Breast epithelium (tissue), 4 donors: ENCODE measurements at regions not wholly inside any gene's neighbourhood (a gene's known extent, or its start where the extent isn't known, plus 50 kb on each side); places are given as distances from the start of the nearest gene placed in this dataset.
"Not testable (repeated sequence)": the region's sequence is repeated elsewhere in the genome, so short reads cannot be mapped to it uniquely, and the experiment has no call there.

Source experiments
- DNase-seq, 2 donors: peaks; one replicate each; pipeline ENCODE4 v3.0.0-alpha.2; 2019; ENCODE audit warnings: low spot score in 2 of 2
- H3K27ac ChIP-seq, 2 donors: fragments of 200-600 bp; sonication (generic) in 1 of 2; one replicate each; pipeline ENCODE4 v1.5.1; 2016 to 2019; ENCODE audit warnings: mild to moderate bottlenecking in 1 of 2
- H3K27me3 ChIP-seq, 2 donors: fragments of 200-600 bp; sonication (generic) in 1 of 2; one replicate each; pipeline versions ENCODE4 v1.5.1 to v1.6.0; 2017 to 2019; ENCODE audit warnings: control low read depth in 1 of 2, mild to moderate bottlenecking in 1 of 2
- H3K36me3 ChIP-seq: fragments of 200-600 bp; one replicate; pipeline ENCODE4 v1.5.1; 2019
- H3K4me1 ChIP-seq, 2 donors: fragments of 200-600 bp; sonication (generic); one replicate each; pipeline ENCODE4 v1.5.1; 2016 to 2019; ENCODE audit warnings: control low read depth in 1 of 2
- H3K4me3 ChIP-seq, 3 donors: fragments of 200-600 bp; sonication (generic); 1 replicate in 2 of 3; 2 replicates in 1 of 3; pipeline ENCODE4 v1.5.1; 2016 to 2019; ENCODE audit warnings: mild to moderate bottlenecking in 3 of 3, moderate library complexity in 2 of 3
- H3K9me3 ChIP-seq, 2 donors: fragments of 200-600 bp; sonication (generic) in 1 of 2; one replicate each; pipeline ENCODE4 v1.5.1; 2016 to 2019; ENCODE audit warnings: control low read depth in 1 of 2
- CTCF ChIP-seq, 3 donors: fragments of 450-650 bp; IDR thresholded peaks; one replicate each; pipeline ENCODE4 v1.5.1; 2016 to 2017; ENCODE audit warnings: antibody characterized with exemption in 3 of 3, mild to moderate bottlenecking in 3 of 3, moderate library complexity in 3 of 3
- POLR2A ChIP-seq: fragments of 450-650 bp; IDR thresholded peaks from one replicate; pipeline ENCODE4 v1.6.1; 2016; ENCODE audit warnings: antibody characterized with exemption, mild to moderate bottlenecking, moderate library complexity
- POLR2AphosphoS5 ChIP-seq, 3 donors: sonication (generic); formaldehyde crosslinking; IDR thresholded peaks; one replicate each; pipeline ENCODE4 v1.6.1; 2017; ENCODE audit warnings: antibody characterized with exemption in 3 of 3
- intact Hi-C: fragments of 100-400 bp; cut with DNase I; formaldehyde crosslinking; loops from one replicate; pipeline ENCODE4 v1.15.1; 2023; ENCODE audit warnings: low total_unique reads

GRCh38 chr9:11702548-11702947 is 990.6 kb upstream of the TYRP1 start:
- no peak for DNase-seq
- H3K4me3 ChIP-seq = no peak overlapping the region
- no peak overlapping the region for H3K27ac ChIP-seq
- intact Hi-C loops = no loop called here
- H3K27me3 ChIP-seq = no peaks in the 10 kb centered on the region
- H3K4me1 ChIP-seq = no peaks in the 10 kb centered on the region
- TF ChIP-seq CTCF (IDR thresholded peaks at IDR 0.05) (no peak), POLR2AphosphoS5 (IDR thresholded peaks at IDR 0.05) (no peak), POLR2A (no peak)
- no peaks in the 10 kb centered on the region for H3K36me3 ChIP-seq
- no peaks in the 10 kb centered on the region for H3K9me3 ChIP-seq

GRCh38 chr9:11704198-11704597 is 989.0 kb upstream of the TYRP1 start:
- H3K36me3 ChIP-seq, H3K4me3 ChIP-seq, DNase-seq, H3K4me1 ChIP-seq, H3K27ac ChIP-seq, H3K27me3 ChIP-seq, intact Hi-C loops, H3K9me3 ChIP-seq: not testable (repeated sequence)

GRCh38 chr9:11708899-11709298 is 984.3 kb upstream of the TYRP1 start:
- H3K4me1 ChIP-seq = no peaks in the 10 kb centered on the region
- DNase-seq = no peak
- no peaks in the 10 kb centered on the region for H3K36me3 ChIP-seq
- TF ChIP-seq POLR2A (no peak), CTCF (IDR thresholded peaks at IDR 0.05) (no peak), POLR2AphosphoS5 (IDR thresholded peaks at IDR 0.05) (no peak)
- intact Hi-C loops = no loop called here
- no peaks in the 10 kb centered on the region for H3K9me3 ChIP-seq
- H3K27ac ChIP-seq = no peak overlapping the region
- no peaks in the 10 kb centered on the region for H3K27me3 ChIP-seq
- no peak overlapping the region for H3K4me3 ChIP-seq

- DNase-seq = no peak
- H3K4me1 ChIP-seq = no peaks in the 10 kb centered on the region
- TF ChIP-seq POLR2AphosphoS5 (IDR thresholded peaks at IDR 0.05) (no peak), POLR2A (no peak), CTCF (IDR thresholded peaks at IDR 0.05) (no peak)
Observed at GRCh38 chr9:11709567-11709966, 983.6 kb upstream of the TYRP1 start.

GRCh38 chr9:11713077-11713476 is 980.1 kb upstream of the TYRP1 start:
- Histone ChIP-seq H3K27me3 (no peaks in the 10 kb centered on the region), H3K27ac (no peak overlapping the region), H3K9me3 (no peaks in the 10 kb centered on the region), H3K4me1 (no peaks in the 10 kb centered on the region), H3K36me3 (no peaks in the 10 kb centered on the region), H3K4me3 (no peak overlapping the region)
- TF ChIP-seq POLR2A (no peak), POLR2AphosphoS5 (IDR thresholded peaks at IDR 0.05) (no peak), CTCF (IDR thresholded peaks at IDR 0.05) (no peak)
- intact Hi-C loops = no loop called here
- DNase-seq = no peak

More at GRCh38 chr9:11709567-11709966, 983.6 kb upstream of the TYRP1 start:
- H3K27ac ChIP-seq = no peak overlapping the region
- H3K4me3 ChIP-seq = no peak overlapping the region
- H3K27me3 ChIP-seq = no peaks in the 10 kb centered on the region
- intact Hi-C loops = no loop called here
- no peaks in the 10 kb centered on the region for H3K9me3 ChIP-seq
- no peaks in the 10 kb centered on the region for H3K36me3 ChIP-seq

GRCh38 chr9:11722957-11723356 is 970.2 kb upstream of the TYRP1 start:
- intact Hi-C loops = no loop called here
- Histone ChIP-seq H3K9me3 (no peaks in the 10 kb centered on the region), H3K4me3 (no peak overlapping the region), H3K27ac (no peak overlapping the region), H3K36me3 (no peaks in the 10 kb centered on the region), H3K27me3 (no peaks in the 10 kb centered on the region), H3K4me1 (no peaks in the 10 kb centered on the region)
- DNase-seq = no peak
- TF ChIP-seq POLR2AphosphoS5 (IDR thresholded peaks at IDR 0.05) (no peak), CTCF (IDR thresholded peaks at IDR 0.05) (no peak), POLR2A (no peak)
